ENCODE measurements at regions not wholly inside any gene's neighbourhood (a gene's known extent, or its start where the extent isn't known, plus 50 kb on each side); places are given as distances from the start of the nearest gene placed in this dataset.
"Not testable (repeated sequence)": the region's sequence is repeated elsewhere in the genome, so short reads cannot be mapped to it uniquely, and the experiment has no call there.

- DNase-seq (ENCODE audit: low spot score), result no peak
Measured at GRCh38 chr10:119996944-119997343, 104.4 kb downstream of the SEC23IP start.

GRCh38 chr10:119997429-119997828, 104.9 kb downstream of the SEC23IP start:
- no peak for DNase-seq (ENCODE audit: low spot score)

- DNase-seq (ENCODE audit: low spot score), result no peak
Measured at GRCh38 chr10:120002785-120003184, 110.3 kb downstream of the SEC23IP start.

DNA sequence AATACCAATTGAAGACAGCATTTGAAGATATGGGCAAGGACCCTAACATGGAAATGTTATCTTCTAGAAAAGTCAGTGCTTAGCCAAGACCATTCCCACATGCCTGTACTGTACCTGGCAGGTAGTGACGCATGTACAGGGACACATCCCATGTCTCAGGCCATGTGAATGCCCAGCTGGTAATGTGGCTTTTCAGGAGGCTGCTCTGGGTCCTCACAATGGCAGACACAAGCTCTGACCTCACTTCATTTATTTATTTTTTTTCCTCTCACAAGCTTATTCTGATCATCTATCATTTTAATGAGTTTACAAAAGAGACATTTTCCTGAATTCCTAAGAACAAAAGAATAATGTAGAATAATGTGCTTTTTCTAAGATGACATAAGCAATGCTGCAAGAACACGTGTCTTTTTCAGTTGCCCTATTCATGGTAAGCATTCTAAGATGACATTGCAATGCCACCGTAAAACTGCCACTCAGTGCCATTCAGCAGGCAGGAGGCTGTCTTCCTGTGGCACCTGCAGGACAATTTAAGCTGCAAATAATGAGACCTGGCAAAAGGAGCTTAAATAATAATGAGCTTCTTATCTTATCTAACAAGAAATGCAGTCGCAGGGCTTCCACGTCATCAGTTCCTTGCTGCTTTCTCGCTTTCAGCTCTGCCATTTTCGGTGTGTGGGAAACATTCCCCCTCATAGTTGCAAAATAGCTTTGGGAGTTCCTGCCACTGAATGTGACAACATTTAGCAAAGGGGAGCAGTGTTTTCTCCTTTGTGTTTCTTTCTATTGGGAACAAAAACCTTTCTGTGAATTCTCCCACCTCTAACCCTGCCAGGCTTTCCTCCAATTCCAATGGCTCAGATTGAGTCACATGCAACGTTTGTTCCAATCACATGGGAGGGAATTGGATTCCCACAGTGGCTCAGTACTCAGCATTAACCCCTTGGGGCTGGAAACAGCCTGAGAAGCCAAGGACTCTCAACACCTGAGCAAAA, 113.0 kb downstream of the SEC23IP start:
- DNase-seq (ENCODE audit: low spot score), result no peak

- no peak for DNase-seq (ENCODE audit: low spot score)
Measured at GRCh38 chr10:120007261-120007660, 114.7 kb downstream of the SEC23IP start.

GRCh38 chr10:120011359-120012130, 119.0 kb downstream of the SEC23IP start:
- DNase-seq (ENCODE audit: low spot score), result no peak

GRCh38 chr10:120012131-120012400, 119.5 kb downstream of the SEC23IP start:
- DNase-seq (ENCODE audit: low spot score), result no peak

- DNase-seq (ENCODE audit: low spot score), result no peak
Measured at GRCh38 chr10:120012566-120012965, 120.0 kb downstream of the SEC23IP start.

- DNase-seq (ENCODE audit: low spot score), result no peak
Measured at GRCh38 chr10:120014031-120014430, 121.5 kb downstream of the SEC23IP start.

- no peak for DNase-seq (ENCODE audit: low spot score)
Measured at GRCh38 chr10:120015064-120015463, 122.5 kb downstream of the SEC23IP start.

DNA sequence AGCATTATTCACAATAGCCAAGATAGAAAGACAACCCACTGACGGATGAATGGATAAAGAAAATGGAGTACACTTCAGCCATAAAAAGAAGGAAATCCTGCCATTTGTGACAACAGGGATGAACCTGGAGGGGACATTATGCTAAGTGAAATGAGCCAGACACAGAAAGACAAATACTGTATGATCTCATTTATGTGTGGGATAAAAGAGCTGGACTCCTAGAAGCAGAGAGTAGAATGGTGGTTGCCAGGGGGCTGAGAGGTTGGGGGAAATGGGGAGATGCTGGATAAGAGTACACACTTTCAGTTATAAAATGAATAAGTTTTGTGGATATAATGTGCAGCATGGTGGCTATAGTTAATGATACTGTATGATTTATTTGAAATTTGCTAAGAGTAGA, 124.4 kb downstream of the SEC23IP start:
- DNase-seq (ENCODE audit: low spot score), result no peak

- DNase-seq (ENCODE audit: low spot score), result no peak
Measured at GRCh38 chr10:120017733-120018417, 125.3 kb downstream of the SEC23IP start.

DNA sequence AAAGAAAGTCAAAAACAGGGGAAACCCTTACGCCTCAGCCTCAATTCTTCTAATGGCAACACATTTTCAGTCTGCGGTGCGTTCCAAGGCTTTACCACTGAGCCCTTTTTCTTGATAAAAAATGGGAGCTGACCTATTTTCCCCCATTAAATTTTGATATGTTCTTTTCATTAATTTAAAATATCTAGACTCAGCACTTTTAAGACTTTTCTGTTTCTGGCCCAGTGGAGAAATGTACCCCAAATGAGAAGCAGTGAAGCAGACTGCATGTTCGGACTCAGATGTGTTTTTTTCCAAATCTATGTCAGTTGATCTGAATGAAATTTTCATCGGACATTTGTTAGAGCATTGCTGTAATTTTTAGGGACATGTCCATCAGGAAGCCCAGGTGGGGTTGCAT, 126.2 kb downstream of the SEC23IP start:
- no peak for DNase-seq (ENCODE audit: low spot score)

GRCh38 chr10:120019568-120019967, 127.0 kb downstream of the SEC23IP start:
- DNase-seq (ENCODE audit: low spot score), result no peak

DNA sequence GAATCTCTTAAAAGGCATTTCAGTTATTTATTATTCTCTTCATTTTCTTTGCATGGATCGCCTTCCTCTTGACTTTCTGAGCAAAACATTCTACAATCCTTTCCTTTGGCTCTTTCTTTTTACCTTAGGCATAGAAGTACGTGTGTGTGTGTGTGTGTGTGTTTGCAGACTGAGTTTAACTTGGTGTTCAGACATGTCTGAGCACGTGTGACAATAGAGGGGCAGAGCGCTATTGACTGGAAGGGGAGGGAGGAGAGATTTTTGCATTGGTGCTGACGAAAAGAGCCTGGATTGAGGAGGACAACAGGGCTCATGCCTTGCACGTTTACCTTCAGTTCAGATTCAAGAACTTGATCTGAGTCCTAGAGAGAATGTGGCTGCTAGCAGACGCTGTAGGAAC, 129.8 kb downstream of the SEC23IP start:
- DNase-seq (ENCODE audit: low spot score), result no peak

DNA sequence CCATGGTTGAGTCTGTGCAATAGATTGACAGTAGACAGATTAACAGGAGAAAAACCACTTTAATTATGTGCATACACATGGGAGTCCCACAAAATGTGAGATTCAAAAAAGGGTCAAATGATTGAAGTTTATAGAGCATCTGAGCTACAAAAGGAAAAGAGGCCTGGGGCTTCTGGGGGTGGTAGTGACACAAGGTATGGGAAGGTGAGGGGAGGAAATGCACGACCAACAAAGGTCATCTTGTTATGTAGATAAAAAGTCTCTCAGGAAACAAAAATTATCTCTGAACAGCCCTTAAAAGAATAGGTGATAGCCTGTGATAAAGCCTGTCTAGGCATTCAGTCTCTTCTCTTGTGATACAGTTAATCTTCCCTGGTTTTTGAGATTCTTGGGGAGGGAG, 141.7 kb downstream of the SEC23IP start:
- no peak for DNase-seq (ENCODE audit: low spot score)

GRCh38 chr10:120039046-120039445, 146.5 kb downstream of the SEC23IP start:
- no peak for DNase-seq (ENCODE audit: low spot score)

- DNase-seq (ENCODE audit: low spot score), result no peak
Measured at GRCh38 chr10:120039826-120040225, 147.3 kb downstream of the SEC23IP start.

- no peak for DNase-seq (ENCODE audit: low spot score)
Measured at GRCh38 chr10:120041807-120042559, 149.5 kb downstream of the SEC23IP start.

DNA sequence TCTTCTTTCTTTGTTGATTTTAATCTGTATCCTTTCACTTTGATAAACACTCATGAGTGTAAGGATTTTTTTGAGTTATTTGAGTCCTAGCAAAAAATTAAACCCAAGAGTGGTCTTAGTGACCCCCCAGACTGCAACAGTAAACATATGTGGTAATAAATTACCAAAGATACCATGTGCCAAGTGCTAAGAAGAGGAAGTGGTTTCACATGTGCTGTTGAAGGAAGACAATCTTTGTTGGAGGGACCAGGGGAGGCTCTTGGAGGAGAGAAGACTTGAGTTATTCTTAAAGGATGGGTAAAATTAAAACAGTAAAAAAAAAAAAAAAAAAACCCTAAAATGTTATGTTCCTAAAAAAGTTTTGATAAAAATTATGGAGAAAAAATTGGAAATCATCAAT, 150.2 kb downstream of the SEC23IP start:
- DNase-seq (ENCODE audit: low spot score), result no peak

- not testable (repeated sequence) for DNase-seq (ENCODE audit: low spot score)
Measured at GRCh38 chr10:120047373-120047772, 154.8 kb downstream of the SEC23IP start.

DNA sequence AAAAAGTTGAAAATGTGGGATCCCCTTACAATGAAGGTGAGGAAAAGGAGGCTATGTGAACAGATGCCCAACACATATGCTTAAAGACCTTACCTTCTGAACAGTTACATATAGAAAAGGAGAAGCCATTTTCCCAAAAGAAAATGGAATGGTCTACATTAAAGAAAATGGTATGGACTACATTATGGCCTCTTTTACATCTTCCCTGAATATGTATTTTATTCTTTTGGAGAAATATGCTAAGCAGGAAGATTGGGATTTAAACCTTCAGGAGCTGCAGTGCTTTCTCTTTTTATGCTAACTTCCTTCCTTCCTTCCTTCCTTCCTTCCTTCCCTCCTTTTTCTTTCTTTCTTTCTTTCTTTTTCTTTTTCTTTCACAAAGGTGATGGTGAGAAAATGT, 155.4 kb downstream of the SEC23IP start:
- DNase-seq (ENCODE audit: low spot score), result no peak

Measured in AG20443 (cell line).